IPS-20b (cell line): ENCODE measurements at regions not wholly inside any gene's neighbourhood (a gene's known extent, or its start where the extent isn't known, plus 50 kb on each side); places are given as distances from the start of the nearest gene placed in this dataset.
A peak's percentile ranks its signal among the peaks of the same experiment; 100 is the strongest.

Source experiments
- H3K27ac ChIP-seq: one replicate; pipeline ENCODE4 v1.5.1; 2013; ENCODE audit warnings: low read length
- H3K27me3 ChIP-seq: 2 replicates; pipeline ENCODE4 v1.6.1; 2013; ENCODE audit warnings: mild to moderate bottlenecking, low read length, inconsistent platforms; ENCODE audit not compliant: insufficient read depth
- H3K36me3 ChIP-seq: 2 replicates; pipeline ENCODE4 v1.6.1; 2013; ENCODE audit warnings: low read depth, mild to moderate bottlenecking, inconsistent platforms, low read length, moderate library complexity; ENCODE audit not compliant: insufficient read depth
- H3K4me1 ChIP-seq: 2 replicates; pipeline ENCODE4 v1.6.1; 2013; ENCODE audit warnings: mild to moderate bottlenecking, control low read depth, inconsistent platforms, low read length, moderate library complexity; ENCODE audit not compliant: insufficient read depth
- H3K4me3 ChIP-seq: 2 replicates; pipeline ENCODE4 v1.5.1; 2013; ENCODE audit warnings: mild to moderate bottlenecking, low read length, inconsistent platforms
- H3K9ac ChIP-seq: 2 replicates; pipeline ENCODE4 v1.6.1; 2013; ENCODE audit warnings: low read depth, mild to moderate bottlenecking, inconsistent platforms, low read length, moderate library complexity
- H3K9me3 ChIP-seq: 2 replicates; pipeline ENCODE4 v1.6.1; 2013; ENCODE audit warnings: mild to moderate bottlenecking, low read depth, low read length, inconsistent platforms; ENCODE audit not compliant: insufficient read depth

DNA sequence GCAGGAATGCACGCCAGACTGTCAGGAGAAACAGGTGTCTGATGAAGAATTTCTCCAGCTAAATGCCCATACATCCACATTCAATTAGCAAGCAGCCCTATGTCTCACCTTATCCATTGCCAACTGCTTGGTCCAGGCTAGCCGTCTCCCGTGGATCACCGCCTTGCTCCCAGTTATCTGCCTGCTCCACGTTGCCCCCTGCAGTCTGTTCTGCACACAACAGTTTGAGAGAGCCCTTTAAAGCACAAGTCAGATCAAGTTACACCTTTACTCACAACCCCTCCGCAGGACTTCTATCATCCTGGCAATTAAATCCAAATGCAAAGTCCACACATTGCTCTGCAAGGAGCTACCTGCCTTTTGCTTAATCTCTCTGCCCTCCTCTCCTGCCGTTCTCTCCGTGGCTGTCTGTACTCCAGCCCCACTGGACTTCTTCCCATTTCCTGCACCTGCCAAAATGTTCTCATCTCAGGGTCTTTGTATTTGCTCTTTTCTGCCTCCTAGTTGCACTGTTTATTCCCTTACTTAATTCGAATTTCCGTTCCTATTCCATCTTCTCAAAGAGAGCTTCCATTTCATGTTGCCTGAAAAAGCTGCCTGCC is 185.3 kb upstream of the LARGE1 start:
- Histone ChIP-seq H3K27ac (no peak overlapping the region), H3K4me1 (peaks cover 4% of the 10 kb centered on the region), H3K4me3 (peak overlapping the region; percentile 51), H3K9ac (no peak overlapping the region), H3K36me3 (no peaks in the 10 kb centered on the region), H3K9me3 (no peaks in the 10 kb centered on the region), H3K27me3 (peaks cover 15% of the 10 kb centered on the region; the same call in 1 of the 2 replicates)

DNA sequence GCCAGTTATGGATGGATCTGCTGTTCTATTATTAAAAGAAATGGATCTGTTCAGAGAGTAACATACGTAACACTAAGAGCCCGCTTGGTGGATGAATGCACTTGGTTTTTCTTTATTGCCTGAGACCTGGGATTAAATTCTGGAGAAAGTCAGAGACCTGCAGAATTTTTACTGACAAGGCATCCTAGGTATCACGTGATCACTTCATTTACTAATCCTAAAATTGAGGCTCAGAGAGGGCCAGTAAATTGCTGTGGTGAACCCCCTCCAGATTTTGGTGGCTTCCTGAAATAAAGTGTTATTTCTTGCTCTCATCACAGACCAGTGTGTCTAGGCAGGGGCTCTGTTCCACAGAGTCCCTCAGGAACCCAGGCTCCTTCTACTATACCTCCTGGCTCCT is 187.9 kb upstream of the LARGE1 start:
- Histone ChIP-seq H3K36me3 (no peaks in the 10 kb centered on the region), H3K27ac (no peak overlapping the region), H3K27me3 (peaks cover 16% of the 10 kb centered on the region; the same call in 1 of the 2 replicates), H3K4me1 (peaks cover 4% of the 10 kb centered on the region), H3K9ac (no peak overlapping the region), H3K9me3 (no peaks in the 10 kb centered on the region), H3K4me3 (no peak overlapping the region)

DNA sequence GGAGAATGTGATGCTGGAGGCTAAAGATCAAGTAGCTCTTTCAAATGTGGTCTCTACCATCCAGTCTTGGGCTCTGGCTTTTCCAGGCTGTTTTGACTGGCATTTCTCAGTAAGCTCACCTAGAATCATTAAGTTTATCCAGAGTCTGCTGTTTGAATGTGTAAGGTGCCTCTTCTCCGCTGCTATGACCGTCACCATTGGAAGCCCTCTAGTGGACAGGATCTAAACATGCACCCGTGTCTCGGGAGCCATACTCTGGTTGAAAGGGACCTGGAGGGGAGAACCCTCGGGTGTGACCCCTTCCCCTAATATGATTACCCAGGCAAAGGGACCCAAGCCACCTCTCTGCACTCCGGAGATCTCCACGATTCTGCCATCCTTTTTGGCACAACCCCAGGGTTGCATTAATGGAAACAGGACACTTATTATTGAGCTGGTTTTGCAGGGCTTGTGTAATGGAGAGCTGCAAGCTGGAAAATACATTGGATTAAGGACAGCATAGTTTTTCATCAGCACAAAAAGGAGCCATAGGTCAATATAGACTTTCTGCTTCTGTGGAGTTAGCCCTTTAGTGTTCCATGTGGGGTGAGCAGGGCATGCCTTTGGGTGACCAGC is 191.0 kb upstream of the LARGE1 start:
- H3K4me1 ChIP-seq, result no peaks in the 10 kb centered on the region; the same call in 1 of the 2 replicates
- H3K36me3 ChIP-seq, result no peaks in the 10 kb centered on the region
- H3K9ac ChIP-seq, result no peak overlapping the region
- H3K4me3 ChIP-seq, result no peak overlapping the region
- no peak overlapping the region for H3K27ac ChIP-seq
- peaks cover 9% of the 10 kb centered on the region; the same call in 1 of the 2 replicates for H3K27me3 ChIP-seq
- no peaks in the 10 kb centered on the region for H3K9me3 ChIP-seq

GRCh38 chr22:34113381-34113780 is 193.1 kb upstream of the LARGE1 start:
- Histone ChIP-seq H3K9me3 (no peaks in the 10 kb centered on the region), H3K27ac (no peak overlapping the region), H3K4me3 (no peak overlapping the region), H3K9ac (no peak overlapping the region), H3K4me1 (no peaks in the 10 kb centered on the region), H3K36me3 (no peaks in the 10 kb centered on the region), H3K27me3 (peaks cover 9% of the 10 kb centered on the region; the same call in 1 of the 2 replicates)

GRCh38 chr22:34114406-34114805 is 194.1 kb upstream of the LARGE1 start:
- Histone ChIP-seq H3K4me1 (no peaks in the 10 kb centered on the region), H3K4me3 (no peak overlapping the region)

DNA sequence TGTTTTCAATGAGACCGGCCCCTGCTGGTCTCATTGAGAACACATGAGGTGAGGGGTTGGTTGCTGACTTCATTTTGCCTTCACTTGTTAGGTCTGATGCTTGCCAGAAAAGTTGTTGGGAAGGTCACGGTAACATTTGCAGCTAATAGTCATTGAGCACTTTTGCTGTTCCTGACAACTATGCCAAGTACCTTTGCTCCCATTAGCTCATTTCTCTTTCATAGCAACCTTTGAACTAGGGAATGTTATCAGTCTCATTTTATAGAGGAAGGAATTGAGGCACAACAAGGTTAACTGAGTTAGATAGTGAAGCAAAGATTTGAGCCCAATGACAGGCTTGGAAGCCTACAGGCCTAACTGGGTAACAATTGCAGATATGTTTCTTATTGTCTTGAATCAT is 195.4 kb upstream of the LARGE1 start:
- Histone ChIP-seq H3K9me3 (no peaks in the 10 kb centered on the region), H3K4me3 (no peak overlapping the region), H3K4me1 (no peaks in the 10 kb centered on the region)

More at GRCh38 chr22:34114406-34114805, 194.1 kb upstream of the LARGE1 start:
- Histone ChIP-seq H3K27me3 (peaks cover 9% of the 10 kb centered on the region; the same call in 1 of the 2 replicates), H3K36me3 (no peaks in the 10 kb centered on the region), H3K27ac (no peak overlapping the region), H3K9ac (no peak overlapping the region), H3K9me3 (no peaks in the 10 kb centered on the region)

GRCh38 chr22:34116126-34116525 is 195.8 kb upstream of the LARGE1 start:
- Histone ChIP-seq H3K27me3 (no peaks in the 10 kb centered on the region), H3K4me3 (no peak overlapping the region), H3K27ac (no peak overlapping the region), H3K9ac (no peak overlapping the region), H3K9me3 (no peaks in the 10 kb centered on the region), H3K4me1 (no peaks in the 10 kb centered on the region), H3K36me3 (no peaks in the 10 kb centered on the region)

More for the DNA sequence above, 195.4 kb upstream of the LARGE1 start:
- no peaks in the 10 kb centered on the region for H3K36me3 ChIP-seq
- no peaks in the 10 kb centered on the region for H3K27me3 ChIP-seq
- H3K27ac ChIP-seq, result no peak overlapping the region
- H3K9ac ChIP-seq, result no peak overlapping the region

GRCh38 chr22:34122042-34122441 is 201.8 kb upstream of the LARGE1 start:
- no peak overlapping the region for H3K4me3 ChIP-seq

DNA sequence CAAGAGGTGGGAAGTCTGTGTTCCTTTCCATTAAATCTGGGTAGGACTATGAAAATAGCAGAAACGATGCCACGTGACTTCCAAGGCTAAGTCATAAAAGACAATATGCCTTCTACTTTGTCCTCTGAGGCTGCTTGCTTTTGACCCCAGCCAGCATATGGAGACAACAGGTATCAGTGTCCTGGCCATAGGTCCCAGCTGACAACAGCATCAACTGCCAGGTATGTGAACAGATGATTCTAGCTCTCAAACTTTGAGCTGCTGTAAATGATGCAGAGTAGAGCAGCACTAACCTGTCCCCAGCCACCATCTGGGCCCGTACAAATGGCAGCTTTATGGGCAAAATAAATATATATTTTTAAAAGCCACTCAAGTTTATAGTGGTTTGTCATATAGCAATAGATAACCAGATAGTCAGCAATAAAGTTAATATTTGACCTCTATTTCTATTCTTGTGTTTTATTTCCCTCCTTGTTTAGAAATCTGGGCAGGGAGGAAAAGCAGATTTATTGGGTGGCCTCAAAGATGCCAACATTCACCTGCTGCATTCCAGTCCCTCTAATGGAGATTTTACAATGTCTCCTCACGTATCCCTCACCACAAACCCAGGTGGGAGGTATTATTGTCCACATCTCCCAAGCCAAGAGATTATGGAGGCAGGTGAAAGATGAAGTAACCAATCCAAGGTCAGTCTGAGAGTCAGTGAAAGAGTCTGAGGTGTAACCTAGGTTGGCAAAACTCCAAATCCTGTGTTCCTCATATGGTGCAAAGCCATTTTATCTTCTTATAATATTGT is 209.6 kb upstream of the LARGE1 start:
- Histone ChIP-seq H3K4me3 (no peak overlapping the region), H3K9ac (no peak overlapping the region), H3K4me1 (no peaks in the 10 kb centered on the region), H3K27ac (no peak overlapping the region), H3K36me3 (no peaks in the 10 kb centered on the region), H3K9me3 (no peaks in the 10 kb centered on the region), H3K27me3 (no peaks in the 10 kb centered on the region; the same call in 1 of the 2 replicates)

More at GRCh38 chr22:34122042-34122441, 201.8 kb upstream of the LARGE1 start:
- H3K4me1 ChIP-seq, result no peaks in the 10 kb centered on the region
- H3K36me3 ChIP-seq, result no peaks in the 10 kb centered on the region
- no peaks in the 10 kb centered on the region for H3K9me3 ChIP-seq
- H3K9ac ChIP-seq, result no peak overlapping the region
- no peak overlapping the region for H3K27ac ChIP-seq
- no peaks in the 10 kb centered on the region for H3K27me3 ChIP-seq

DNA sequence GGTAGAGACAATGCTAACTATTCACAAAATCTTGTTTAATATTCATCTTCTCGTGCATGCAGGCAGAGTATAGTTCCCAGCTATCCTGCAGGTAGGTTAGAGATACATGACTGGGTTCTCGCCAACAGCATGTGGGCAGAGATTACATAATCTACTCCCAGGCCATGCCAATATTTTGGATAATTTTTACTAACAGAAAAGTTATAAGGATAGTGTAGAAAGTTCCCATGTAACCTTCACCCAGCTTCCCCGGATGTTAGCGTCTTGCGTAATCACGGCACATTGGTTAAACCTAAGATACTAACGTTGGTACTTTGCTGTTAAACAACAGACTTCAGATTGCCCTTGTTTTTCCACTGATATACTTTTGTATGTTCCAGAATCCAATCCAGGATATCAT is 215.5 kb upstream of the LARGE1 start:
- H3K9me3 ChIP-seq, result no peaks in the 10 kb centered on the region
- no peaks in the 10 kb centered on the region for H3K4me1 ChIP-seq
- H3K27me3 ChIP-seq, result no peaks in the 10 kb centered on the region
- H3K9ac ChIP-seq, result no peak overlapping the region
- no peak overlapping the region for H3K27ac ChIP-seq
- no peak overlapping the region for H3K4me3 ChIP-seq
- no peaks in the 10 kb centered on the region for H3K36me3 ChIP-seq

- peaks cover 2% of the 10 kb centered on the region; the same call in 1 of the 2 replicates for H3K9me3 ChIP-seq
- H3K27ac ChIP-seq, result no peak overlapping the region
- no peaks in the 10 kb centered on the region for H3K27me3 ChIP-seq
- H3K4me3 ChIP-seq, result no peak overlapping the region
- peaks cover 4% of the 10 kb centered on the region; the same call in 1 of the 2 replicates for H3K4me1 ChIP-seq
- H3K9ac ChIP-seq, result no peak overlapping the region
- H3K36me3 ChIP-seq, result no peaks in the 10 kb centered on the region
Measured at GRCh38 chr22:34150023-34150422, 229.7 kb upstream of the LARGE1 start.
